ENCODE measurements at regions not wholly inside any gene's neighbourhood (a gene's known extent, or its start where the extent isn't known, plus 50 kb on each side); places are given as distances from the start of the nearest gene placed in this dataset.

DNA sequence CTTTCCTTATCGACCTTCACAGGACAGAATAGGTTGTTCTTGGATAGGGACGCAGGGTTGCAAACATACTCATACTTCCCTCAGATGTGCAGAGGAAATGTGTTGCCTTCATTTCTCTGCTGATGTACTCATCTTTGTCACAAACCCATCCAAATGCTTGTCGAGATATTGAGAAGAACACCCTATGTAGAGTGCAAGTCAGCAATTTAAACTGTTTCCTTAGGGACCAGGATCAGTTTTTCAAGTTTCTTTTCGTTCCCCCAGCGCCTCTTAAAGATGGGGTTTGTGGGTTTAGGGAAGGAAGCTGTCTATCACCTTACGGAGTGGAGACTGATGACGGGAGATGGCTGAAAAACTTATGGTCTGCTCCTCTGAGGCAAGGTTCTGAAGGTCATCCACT lies 474.2 kb downstream of the EPHA4 start:
- Histone ChIP-seq H3K4me3 (no peak overlapping the region), H3K4me1 (replicated peaks in 1 of 2) (no peaks in the 10 kb centered on the region), H3K27ac (no peak overlapping the region), H3K36me3 (replicated peaks in 1 of 2) (no peaks in the 10 kb centered on the region), H3K9me3 (replicated peaks in 1 of 3) (no peaks in the 10 kb centered on the region), H3K27me3 (peaks cover 3% of the 10 kb centered on the region)
- 79 to 88% (median 82%) methylated on average over 7 of the region's 7 CpGs for WGBS, 4 donors
- TF ChIP-seq, protein P1, sequence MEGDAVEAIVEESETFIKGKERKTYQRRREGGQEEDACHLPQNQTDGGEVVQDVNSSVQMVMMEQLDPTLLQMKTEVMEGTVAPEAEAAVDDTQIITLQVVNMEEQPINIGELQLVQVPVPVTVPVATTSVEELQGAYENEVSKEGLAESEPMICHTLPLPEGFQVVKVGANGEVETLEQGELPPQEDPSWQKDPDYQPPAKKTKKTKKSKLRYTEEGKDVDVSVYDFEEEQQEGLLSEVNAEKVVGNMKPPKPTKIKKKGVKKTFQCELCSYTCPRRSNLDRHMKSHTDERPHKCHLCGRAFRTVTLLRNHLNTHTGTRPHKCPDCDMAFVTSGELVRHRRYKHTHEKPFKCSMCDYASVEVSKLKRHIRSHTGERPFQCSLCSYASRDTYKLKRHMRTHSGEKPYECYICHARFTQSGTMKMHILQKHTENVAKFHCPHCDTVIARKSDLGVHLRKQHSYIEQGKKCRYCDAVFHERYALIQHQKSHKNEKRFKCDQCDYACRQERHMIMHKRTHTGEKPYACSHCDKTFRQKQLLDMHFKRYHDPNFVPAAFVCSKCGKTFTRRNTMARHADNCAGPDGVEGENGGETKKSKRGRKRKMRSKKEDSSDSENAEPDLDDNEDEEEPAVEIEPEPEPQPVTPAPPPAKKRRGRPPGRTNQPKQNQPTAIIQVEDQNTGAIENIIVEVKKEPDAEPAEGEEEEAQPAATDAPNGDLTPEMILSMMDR (IDR thresholded peaks at IDR 0.05), result no peak
- no peak for TF ChIP-seq POLR2A (IDR thresholded peaks at IDR 0.05)
- no peak for DNase-seq
- intact Hi-C loops (cut with DNase I), result no loop called here

DNA sequence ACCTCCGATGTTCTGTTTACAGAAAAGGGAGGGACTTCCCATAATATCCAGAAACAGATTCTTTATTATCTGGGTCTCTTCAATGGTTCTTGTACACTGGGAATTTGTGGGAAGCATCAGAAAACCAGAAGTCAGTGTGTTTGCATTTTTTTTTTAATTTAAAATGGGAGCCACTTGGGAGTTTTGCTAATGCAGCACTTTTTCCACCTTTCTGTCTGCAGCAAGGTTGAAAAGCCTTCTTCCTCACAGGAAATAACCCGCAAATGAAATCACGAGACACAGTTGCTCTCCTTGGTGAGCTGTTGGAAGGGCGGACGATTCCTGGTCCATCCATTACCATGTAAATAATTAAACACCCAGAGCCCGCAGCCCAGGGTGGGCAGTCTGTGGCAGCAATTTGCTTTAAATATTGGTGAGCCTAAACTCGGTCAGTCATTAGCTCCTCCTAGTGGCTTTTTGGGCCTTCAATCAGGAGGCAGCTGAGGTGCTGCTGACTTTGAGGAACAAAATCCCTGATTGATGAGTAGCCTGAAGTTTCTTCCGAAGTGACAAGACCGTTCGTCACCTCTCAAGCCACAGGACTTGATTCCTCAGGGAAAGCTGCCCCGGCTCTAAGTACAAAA lies 471.5 kb downstream of the EPHA4 start:
- DNase-seq, result no peak
- intact Hi-C loops (cut with DNase I), result no loop called here
- Histone ChIP-seq H3K27me3 (no peaks in the 10 kb centered on the region), H3K4me3 (no peak overlapping the region), H3K9me3 (replicated peaks in 1 of 3) (no peaks in the 10 kb centered on the region), H3K4me1 (replicated peaks in 1 of 2) (peaks cover 0 to 10% of the 10 kb centered on the region in 2 donors), H3K36me3 (replicated peaks in 1 of 2) (no peaks in the 10 kb centered on the region), H3K27ac (no peak overlapping the region)
- 70 to 82% (median 71%) methylated on average over 11 of the region's 11 CpGs for WGBS, 4 donors
- no peak for TF ChIP-seq POLR2A (IDR thresholded peaks at IDR 0.05)
- TF ChIP-seq, protein P1 (IDR thresholded peaks at IDR 0.05), result no peak

DNA sequence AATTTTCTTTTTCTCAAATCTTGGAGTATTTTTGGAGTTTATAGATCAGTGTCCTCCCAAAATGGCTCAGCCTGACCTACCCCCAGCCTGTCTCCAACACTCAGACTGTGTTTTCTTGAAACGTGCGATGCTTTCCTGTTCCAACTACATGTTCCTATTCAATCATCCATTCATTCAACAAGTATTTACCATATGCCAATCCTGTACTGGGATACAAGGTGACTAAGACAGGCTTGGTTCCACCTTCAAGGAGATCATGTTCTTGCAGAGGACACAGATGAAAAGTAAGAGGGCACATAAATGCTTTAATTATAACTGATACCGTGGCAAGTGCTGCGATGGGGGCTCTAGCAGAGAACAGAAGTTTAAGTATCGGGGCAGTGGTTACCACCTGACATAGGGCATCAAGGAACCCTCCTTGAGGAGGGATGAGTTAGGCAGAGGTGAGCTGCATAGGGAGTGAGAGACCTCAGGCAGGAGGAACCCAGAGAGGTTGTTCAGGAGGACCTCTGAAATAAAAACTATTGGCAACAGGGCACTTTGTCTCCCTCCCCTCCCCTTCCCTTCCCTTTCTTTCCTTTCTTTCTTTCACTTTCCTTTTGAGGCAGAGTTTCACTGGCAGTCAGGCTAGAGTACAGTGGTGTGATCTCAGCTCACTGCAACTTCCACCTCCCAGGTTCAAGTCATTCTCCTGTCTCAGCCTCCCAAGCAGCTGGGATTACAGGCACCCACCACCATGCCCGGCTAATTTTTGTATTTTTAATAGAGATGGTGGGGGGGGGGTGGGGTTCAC lies 469.0 kb downstream of the EPHA4 start:
- 84 to 95% (median 93%) methylated on average over 6 of the region's 6 CpGs for WGBS, 4 donors
- Histone ChIP-seq H3K36me3 (replicated peaks in 1 of 2) (no peaks in the 10 kb centered on the region), H3K27ac (no peak overlapping the region), H3K9me3 (replicated peaks in 1 of 3) (no peaks in the 10 kb centered on the region), H3K27me3 (no peaks in the 10 kb centered on the region), H3K4me3 (no peak overlapping the region), H3K4me1 (replicated peaks in 1 of 2) (peaks cover 0 to 10% of the 10 kb centered on the region in 2 donors)
- intact Hi-C loops (cut with DNase I), result no loop called here
- TF ChIP-seq POLR2A (IDR thresholded peaks at IDR 0.05), result no peak
- TF ChIP-seq, protein P1 (IDR thresholded peaks at IDR 0.05), result no peak
- DNase-seq, result no peak

DNA sequence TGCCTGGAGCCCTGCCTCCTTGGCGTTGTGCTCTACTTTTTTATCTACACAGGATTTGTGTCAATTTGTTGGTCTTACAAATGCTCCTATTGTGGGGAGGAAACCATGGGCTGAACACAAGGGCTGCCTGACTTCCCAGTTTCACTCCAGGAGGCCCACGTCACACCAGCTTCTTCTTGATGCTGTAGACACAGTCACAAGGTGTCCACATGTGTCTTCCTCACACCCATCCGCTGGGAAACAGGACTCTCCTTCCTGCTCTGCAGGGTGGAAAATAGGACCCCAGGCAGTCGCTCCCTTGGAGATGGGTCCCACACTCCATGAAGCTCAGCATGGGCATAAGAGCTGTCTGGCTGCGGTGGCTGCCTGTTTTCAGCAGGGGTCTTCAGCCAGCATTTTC lies 468.2 kb downstream of the EPHA4 start:
- H3K4me1 ChIP-seq (replicated peaks in 1 of 2), result peaks cover 0 to 10% of the 10 kb centered on the region in 2 donors
- intact Hi-C loops (cut with DNase I), result no loop called here
- no peak overlapping the region for H3K4me3 ChIP-seq
- no peaks in the 10 kb centered on the region for H3K27me3 ChIP-seq
- no peak overlapping the region for H3K27ac ChIP-seq
- WGBS, 4 donors, result 75 to 90% (median 81%) methylated on average over 5 of the region's 5 CpGs
- H3K9me3 ChIP-seq (replicated peaks in 1 of 3), result no peaks in the 10 kb centered on the region
- H3K36me3 ChIP-seq (replicated peaks in 1 of 2), result no peaks in the 10 kb centered on the region
- no peak for TF ChIP-seq POLR2A (IDR thresholded peaks at IDR 0.05)
- TF ChIP-seq, protein P1 (IDR thresholded peaks at IDR 0.05), result no peak
- no peak for DNase-seq
